Gastrocnemius medialis (tissue), 4 donors: ENCODE measurements at regions not wholly inside any gene's neighbourhood (a gene's known extent, or its start where the extent isn't known, plus 50 kb on each side); places are given as distances from the start of the nearest gene placed in this dataset.

Experiments used
- ATAC-seq, 2 donors: fragments of 150-250 bp; one replicate each; pipeline ENCODE4 v1.9.1; 2016
- DNase-seq, 2 donors: peaks; one replicate each; pipeline ENCODE4 v3.0.0-alpha.2; 2019
- H3K27ac ChIP-seq, 4 donors: fragments of 200-600 bp; sonication (generic); 1 replicate in 1 of 4; 2 replicates in 3 of 4; pipeline ENCODE4 v1.5.1; 2016 to 2018; ENCODE audit warnings: mild to moderate bottlenecking in 2 of 4, moderate library complexity in 1 of 4
- H3K27me3 ChIP-seq, 3 donors: fragments of 200-600 bp; sonication (generic) in 2 of 3; 1 replicate in 1 of 3; 2 replicates in 2 of 3; pipeline versions ENCODE4 v1.5.1 to v1.6.0; 2016 to 2019; ENCODE audit warnings: mild to moderate bottlenecking in 1 of 3, moderate library complexity in 1 of 3
- H3K36me3 ChIP-seq, 2 donors: fragments of 200-600 bp; sonication (generic) in 1 of 2; one replicate each; pipeline ENCODE4 v1.5.1; 2017 to 2018
- H3K4me1 ChIP-seq, 2 donors: fragments of 200-600 bp; sonication (generic) in 1 of 2; one replicate each; pipeline ENCODE4 v1.5.1; 2016 to 2017; ENCODE audit warnings: mild to moderate bottlenecking in 2 of 2
- H3K4me3 ChIP-seq, 4 donors: fragments of 200-600 bp; sonication (generic) in 3 of 4; 1 replicate in 1 of 4; 2 replicates in 3 of 4; pipeline ENCODE4 v1.5.1; 2016 to 2019; ENCODE audit warnings: mild to moderate bottlenecking in 2 of 4
- H3K9me3 ChIP-seq, 3 donors: fragments of 200-600 bp; sonication (generic) in 2 of 3; 1 replicate in 1 of 3; 2 replicates in 2 of 3; pipeline ENCODE4 v1.5.1; 2016 to 2019
- POLR2A ChIP-seq, 2 donors: fragments of 450-650 bp; IDR thresholded peaks; one replicate each; pipeline ENCODE4 v1.6.1; 2017; ENCODE audit warnings: antibody characterized with exemption in 2 of 2, mild to moderate bottlenecking in 2 of 2, moderate library complexity in 2 of 2
- in situ Hi-C, 4 donors: fragments of 200-750 bp; cut with MboI; loops; one replicate each; pipeline versions ENCODE4 v1.15.0 to v1.8.0; 2017; ENCODE audit warnings: low sequenced_read_pairs in 4 of 4
- intact Hi-C: fragments of 100-400 bp; cut with DNase I; formaldehyde crosslinking; loops from one replicate; pipeline ENCODE4 v1.15.1; 2023; ENCODE audit warnings: low total_unique reads
- TF ChIP-seq, protein P1 (sequence below), 5 experiments: fragments of 450-650 bp in 3 of 5; fragments of 200-600 bp in 2 of 5; sonication (generic) in 2 of 5; IDR thresholded peaks in 4 of 5; conservative IDR thresholded peaks in 1 of 5; 1 replicate in 4 of 5; 2 replicates in 1 of 5; pipeline ENCODE4 v1.5.1; 2016 to 2019; ENCODE audit warnings: antibody characterized with exemption in 5 of 5, mild to moderate bottlenecking in 3 of 5, moderate library complexity in 3 of 5

DNA sequence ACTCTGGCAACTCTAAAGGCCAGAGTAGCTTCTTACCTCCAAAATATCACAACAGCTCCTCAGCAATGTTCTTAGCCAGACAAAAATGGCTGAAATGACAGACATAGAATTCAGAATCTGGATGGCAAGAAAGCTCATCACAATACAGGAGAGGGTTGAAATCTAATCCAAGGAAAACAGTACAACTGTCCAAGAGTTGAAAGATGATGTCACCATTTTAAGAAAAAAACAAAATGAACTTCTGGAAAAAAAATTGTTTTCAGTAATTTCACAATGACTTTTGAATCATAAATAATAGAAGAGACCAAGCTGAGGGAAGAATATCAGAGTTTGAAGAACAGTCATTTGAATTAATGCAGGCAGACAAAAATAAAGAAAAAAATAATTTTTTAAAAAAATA, 479.5 kb downstream of the ZWINT start:
- Histone ChIP-seq H3K36me3 (no peaks in the 10 kb centered on the region), H3K27me3 (no peaks in the 10 kb centered on the region), H3K9me3 (no peaks in the 10 kb centered on the region), H3K4me3 (no peak overlapping the region), H3K4me1 (no peaks in the 10 kb centered on the region), H3K27ac (no peak overlapping the region)
- DNase-seq (no peak), ATAC-seq (no peak)
- intact Hi-C loops (no loop called here), in situ Hi-C loops (no loop called here)
- TF ChIP-seq POLR2A (IDR thresholded peaks at IDR 0.05), result no peak
- TF ChIP-seq, protein P1, sequence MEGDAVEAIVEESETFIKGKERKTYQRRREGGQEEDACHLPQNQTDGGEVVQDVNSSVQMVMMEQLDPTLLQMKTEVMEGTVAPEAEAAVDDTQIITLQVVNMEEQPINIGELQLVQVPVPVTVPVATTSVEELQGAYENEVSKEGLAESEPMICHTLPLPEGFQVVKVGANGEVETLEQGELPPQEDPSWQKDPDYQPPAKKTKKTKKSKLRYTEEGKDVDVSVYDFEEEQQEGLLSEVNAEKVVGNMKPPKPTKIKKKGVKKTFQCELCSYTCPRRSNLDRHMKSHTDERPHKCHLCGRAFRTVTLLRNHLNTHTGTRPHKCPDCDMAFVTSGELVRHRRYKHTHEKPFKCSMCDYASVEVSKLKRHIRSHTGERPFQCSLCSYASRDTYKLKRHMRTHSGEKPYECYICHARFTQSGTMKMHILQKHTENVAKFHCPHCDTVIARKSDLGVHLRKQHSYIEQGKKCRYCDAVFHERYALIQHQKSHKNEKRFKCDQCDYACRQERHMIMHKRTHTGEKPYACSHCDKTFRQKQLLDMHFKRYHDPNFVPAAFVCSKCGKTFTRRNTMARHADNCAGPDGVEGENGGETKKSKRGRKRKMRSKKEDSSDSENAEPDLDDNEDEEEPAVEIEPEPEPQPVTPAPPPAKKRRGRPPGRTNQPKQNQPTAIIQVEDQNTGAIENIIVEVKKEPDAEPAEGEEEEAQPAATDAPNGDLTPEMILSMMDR (IDR thresholded peaks at IDR 0.05 in 4 of 5, conservative IDR thresholded peaks at IDR 0.05 in 1 of 5), result no peak

DNA sequence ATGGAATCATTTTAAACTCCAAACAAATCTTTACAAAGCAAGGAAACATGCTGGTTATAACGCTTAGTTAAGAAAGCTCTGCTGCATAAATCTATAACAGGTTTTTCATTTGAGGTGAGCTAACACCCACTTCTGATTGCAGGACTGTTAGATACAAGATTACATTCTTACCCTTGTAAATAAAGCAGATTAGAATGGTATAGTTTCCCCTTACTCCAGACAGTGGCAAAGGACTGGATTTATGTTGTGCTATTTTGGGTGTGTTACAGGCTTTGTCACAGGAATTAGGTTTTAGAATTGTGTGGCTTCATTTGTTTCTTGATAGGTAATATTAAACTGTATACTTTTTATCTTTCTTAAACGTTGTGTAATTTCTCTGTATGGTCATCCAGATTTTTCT, 487.6 kb downstream of the ZWINT start:
- Histone ChIP-seq H3K36me3 (no peaks in the 10 kb centered on the region), H3K27me3 (no peaks in the 10 kb centered on the region), H3K27ac (no peak overlapping the region), H3K9me3 (no peaks in the 10 kb centered on the region), H3K4me1 (no peaks in the 10 kb centered on the region), H3K4me3 (no peak overlapping the region)
- DNase-seq (no peak), ATAC-seq (no peak)
- in situ Hi-C loops, result no loop called here
- intact Hi-C loops, result no loop called here
- no peak for TF ChIP-seq POLR2A (IDR thresholded peaks at IDR 0.05)

DNA sequence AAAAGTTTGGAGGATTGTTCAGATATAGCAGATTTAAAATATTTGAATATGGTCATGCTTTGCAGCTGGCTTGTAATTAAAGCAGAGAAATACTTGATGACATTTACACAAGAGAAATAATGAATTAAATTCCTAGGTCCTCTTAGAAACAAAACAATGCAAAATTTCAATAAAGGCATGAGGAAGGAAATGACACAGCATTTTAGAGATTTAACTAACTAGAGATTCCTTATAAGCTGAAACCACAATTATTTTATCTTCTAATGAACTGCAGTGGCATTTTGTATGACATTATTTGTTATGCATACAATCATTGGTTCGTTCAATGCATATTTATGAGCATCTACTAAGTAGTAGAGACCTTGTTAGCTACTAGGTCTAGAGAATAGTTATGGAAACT, 490.9 kb downstream of the ZWINT start:
- no peaks in the 10 kb centered on the region for H3K36me3 ChIP-seq
- no peak for TF ChIP-seq POLR2A (IDR thresholded peaks at IDR 0.05)
- TF ChIP-seq, protein P1 (IDR thresholded peaks at IDR 0.05 in 4 of 5, conservative IDR thresholded peaks at IDR 0.05 in 1 of 5), result no peak
- H3K4me1 ChIP-seq, result no peaks in the 10 kb centered on the region
- no peak for ATAC-seq
- H3K27me3 ChIP-seq, result no peaks in the 10 kb centered on the region
- H3K4me3 ChIP-seq, result no peak overlapping the region
- no peak for DNase-seq
- H3K9me3 ChIP-seq, result no peaks in the 10 kb centered on the region
- H3K27ac ChIP-seq, result no peak overlapping the region
- intact Hi-C loops (no loop called here), in situ Hi-C loops (no loop called here)

DNA sequence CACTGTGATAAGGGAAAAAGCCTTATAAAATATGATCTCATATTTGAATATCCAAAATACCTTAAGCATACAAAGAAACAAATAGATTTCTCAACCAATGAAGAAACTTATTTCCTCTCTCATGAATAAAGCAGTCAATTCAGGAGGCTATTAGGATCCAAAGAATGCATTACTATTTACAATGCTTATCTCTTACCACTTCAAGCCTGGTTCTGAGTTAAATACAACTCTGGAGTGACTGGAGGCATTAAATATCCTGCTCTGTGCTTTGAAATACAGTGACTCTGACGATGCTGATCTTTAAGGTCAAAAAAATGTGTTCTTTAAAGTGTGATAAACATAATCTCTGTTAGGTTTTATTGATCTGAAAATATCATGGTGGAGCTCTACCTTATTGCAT, 493.2 kb downstream of the ZWINT start:
- H3K4me3 ChIP-seq, result no peak overlapping the region
- no peaks in the 10 kb centered on the region for H3K9me3 ChIP-seq
- TF ChIP-seq, protein P1 (IDR thresholded peaks at IDR 0.05 in 4 of 5, conservative IDR thresholded peaks at IDR 0.05 in 1 of 5), result no peak
- TF ChIP-seq POLR2A (IDR thresholded peaks at IDR 0.05), result no peak
- in situ Hi-C loops (no loop called here), intact Hi-C loops (no loop called here)
- no peaks in the 10 kb centered on the region for H3K4me1 ChIP-seq
- ATAC-seq (no peak), DNase-seq (no peak)
- no peak overlapping the region for H3K27ac ChIP-seq
- no peaks in the 10 kb centered on the region for H3K27me3 ChIP-seq
- no peaks in the 10 kb centered on the region for H3K36me3 ChIP-seq

DNA sequence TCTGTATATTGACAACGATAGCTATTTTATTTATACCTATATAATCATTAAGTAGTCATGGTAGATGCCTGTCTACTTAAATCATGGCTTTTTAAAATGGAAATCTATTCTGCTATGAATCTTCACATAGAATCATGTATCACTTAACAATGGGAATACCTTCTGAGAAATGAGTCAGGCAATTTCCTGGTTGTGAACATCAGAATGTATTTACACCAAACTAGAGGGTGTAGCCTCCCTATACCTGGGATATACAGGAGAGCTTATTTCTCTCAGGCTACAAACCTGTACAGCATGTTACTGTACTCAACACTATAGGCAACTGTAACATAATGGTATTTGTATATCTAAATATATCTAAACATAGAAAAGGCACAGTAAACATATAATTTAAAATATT, 502.3 kb downstream of the ZWINT start:
- Histone ChIP-seq H3K4me3 (no peak overlapping the region), H3K36me3 (no peaks in the 10 kb centered on the region), H3K9me3 (no peaks in the 10 kb centered on the region), H3K27ac (no peak overlapping the region), H3K27me3 (no peaks in the 10 kb centered on the region), H3K4me1 (no peaks in the 10 kb centered on the region)
- DNase-seq, result no peak
- in situ Hi-C loops, result no loop called here
- TF ChIP-seq POLR2A (IDR thresholded peaks at IDR 0.05), result no peak
- TF ChIP-seq, protein P1 (IDR thresholded peaks at IDR 0.05 in 4 of 5, conservative IDR thresholded peaks at IDR 0.05 in 1 of 5), result no peak
- ATAC-seq, result no peak
- intact Hi-C loops, result no loop called here
